ENCODE measurements at regions not wholly inside any gene's neighbourhood (a gene's known extent, or its start where the extent isn't known, plus 50 kb on each side); places are given as distances from the start of the nearest gene placed in this dataset.

- TF ChIP-seq CTCF (IDR thresholded peaks at IDR 0.05; ENCODE audit: poor library complexity): no peak
- no peak for TF ChIP-seq EZH2 (IDR thresholded peaks at IDR 0.05; ENCODE audit: borderline replicate concordance)
- TF ChIP-seq EZH2phosphoT487 (IDR thresholded peaks at IDR 0.05; ENCODE audit: low read depth, severe bottlenecking, unreplicated experiment): no peak
Measured at GRCh38 chr13:100845128-100845757, 170.6 kb upstream of the TMTC4 start.

Data from hepatocyte (in vitro differentiated cells).